ENCODE measurements at regions not wholly inside any gene's neighbourhood (a gene's known extent, or its start where the extent isn't known, plus 50 kb on each side); places are given as distances from the start of the nearest gene placed in this dataset.
"Not testable (repeated sequence)": the region's sequence is repeated elsewhere in the genome, so short reads cannot be mapped to it uniquely, and the experiment has no call there.

GRCh38 chr6:44021589-44022295 is 105.5 kb downstream of the MRPL14 start:
- Histone ChIP-seq H3K4me3 (no peak overlapping the region), H3K27me3 (ENCODE audit: control insufficient read depth in 3 of 3, insufficient read depth in 3 of 3, low read length in 2 of 3) (no peaks in the 10 kb centered on the region), H3K9me3 (ENCODE audit: control insufficient read depth in 4 of 4, insufficient read depth in 3 of 4, low read length in 3 of 4) (no peaks in the 10 kb centered on the region), H3K36me3 (ENCODE audit: control insufficient read depth in 4 of 4, insufficient read depth in 4 of 4, low read length in 4 of 4) (no peaks in the 10 kb centered on the region), H3K4me1 (ENCODE audit: control insufficient read depth in 5 of 5, insufficient read depth in 5 of 5, low read length in 5 of 5) (peaks cover 0 to 34% (median 8%) of the 10 kb centered on the region in 5 donors), H3K27ac (ENCODE audit: low read depth in 1 of 2, low read length in 1 of 2) (no peak overlapping the region), H3K9ac (ENCODE audit: insufficient read depth in 1 of 2, low read length in 2 of 2) (no peak overlapping the region)
- 86 to 92% methylated on average over 9 of the region's 9 CpGs for WGBS, 2 donors
- no peak for TF ChIP-seq CTCF (IDR thresholded peaks at IDR 0.05; ENCODE audit: control extremely low read depth, extremely low read depth)
- DNase-seq (no peak), ATAC-seq (ENCODE audit: insufficient read depth, low FRiP score) (no peak)

GRCh38 chr6:44020664-44021425 is 106.4 kb downstream of the MRPL14 start:
- Histone ChIP-seq H3K4me3 (no peak overlapping the region), H3K27ac (ENCODE audit: low read depth in 1 of 2, low read length in 1 of 2) (no peak overlapping the region), H3K4me1 (ENCODE audit: control insufficient read depth in 5 of 5, insufficient read depth in 5 of 5, low read length in 5 of 5) (peaks cover 0 to 36% (median 8%) of the 10 kb centered on the region in 5 donors), H3K9ac (ENCODE audit: insufficient read depth in 1 of 2, low read length in 2 of 2) (no peak overlapping the region), H3K9me3 (ENCODE audit: control insufficient read depth in 4 of 4, insufficient read depth in 3 of 4, low read length in 3 of 4) (no peaks in the 10 kb centered on the region), H3K36me3 (ENCODE audit: control insufficient read depth in 4 of 4, insufficient read depth in 4 of 4, low read length in 4 of 4) (no peaks in the 10 kb centered on the region), H3K27me3 (ENCODE audit: control insufficient read depth in 3 of 3, insufficient read depth in 3 of 3, low read length in 2 of 3) (no peaks in the 10 kb centered on the region)
- DNase-seq (no peak), ATAC-seq (ENCODE audit: insufficient read depth, low FRiP score) (no peak)
- 94 to 97% methylated on average over 12 of the region's 12 CpGs for WGBS, 2 donors
- no peak for TF ChIP-seq CTCF (IDR thresholded peaks at IDR 0.05; ENCODE audit: control extremely low read depth, extremely low read depth)

- ATAC-seq (ENCODE audit: insufficient read depth, low FRiP score): peak; percentile 39
- no peak overlapping the region for H3K9ac ChIP-seq (ENCODE audit: insufficient read depth in 1 of 2, low read length in 2 of 2)
- peaks cover 0 to 33% (median 8%) of the 10 kb centered on the region in 5 donors for H3K4me1 ChIP-seq (ENCODE audit: control insufficient read depth in 5 of 5, insufficient read depth in 5 of 5, low read length in 5 of 5)
- 66 to 78% methylated on average over 2 of the region's 2 CpGs for WGBS, 2 donors
- H3K36me3 ChIP-seq (ENCODE audit: control insufficient read depth in 4 of 4, insufficient read depth in 4 of 4, low read length in 4 of 4): no peaks in the 10 kb centered on the region
- H3K4me3 ChIP-seq: no peak overlapping the region
- no peaks in the 10 kb centered on the region for H3K27me3 ChIP-seq (ENCODE audit: control insufficient read depth in 3 of 3, insufficient read depth in 3 of 3, low read length in 2 of 3)
- DNase-seq: peak; percentile 37 to 77 (median 46)
- no peaks in the 10 kb centered on the region for H3K9me3 ChIP-seq (ENCODE audit: control insufficient read depth in 4 of 4, insufficient read depth in 3 of 4, low read length in 3 of 4)
- no peak for TF ChIP-seq CTCF (IDR thresholded peaks at IDR 0.05; ENCODE audit: control extremely low read depth, extremely low read depth)
- no peak overlapping the region for H3K27ac ChIP-seq (ENCODE audit: low read depth in 1 of 2, low read length in 1 of 2)
Measured at GRCh38 chr6:44020148-44020547, 107.1 kb downstream of the MRPL14 start.

- WGBS, 2 donors: 94 to 96% methylated on average over 3 of the region's 3 CpGs
- H3K4me3 ChIP-seq; H3K9ac ChIP-seq (ENCODE audit: insufficient read depth in 1 of 2, low read length in 2 of 2); H3K9me3 ChIP-seq (ENCODE audit: control insufficient read depth in 4 of 4, insufficient read depth in 3 of 4, low read length in 3 of 4); DNase-seq; H3K27me3 ChIP-seq (ENCODE audit: control insufficient read depth in 3 of 3, insufficient read depth in 3 of 3, low read length in 2 of 3); H3K27ac ChIP-seq (ENCODE audit: low read depth in 1 of 2, low read length in 1 of 2); H3K36me3 ChIP-seq (ENCODE audit: control insufficient read depth in 4 of 4, insufficient read depth in 4 of 4, low read length in 4 of 4); ATAC-seq (ENCODE audit: insufficient read depth, low FRiP score): not testable (repeated sequence)
- H3K4me1 ChIP-seq (ENCODE audit: control insufficient read depth in 5 of 5, insufficient read depth in 5 of 5, low read length in 5 of 5): peaks cover 0 to 18% (median 4%) of the 10 kb centered on the region in 5 donors
Measured at GRCh38 chr6:44017307-44017706, 109.9 kb downstream of the MRPL14 start.

All from lung (tissue), 11 donors.